ENCODE measurements at regions not wholly inside any gene's neighbourhood (a gene's known extent, or its start where the extent isn't known, plus 50 kb on each side); places are given as distances from the start of the nearest gene placed in this dataset.

DNA sequence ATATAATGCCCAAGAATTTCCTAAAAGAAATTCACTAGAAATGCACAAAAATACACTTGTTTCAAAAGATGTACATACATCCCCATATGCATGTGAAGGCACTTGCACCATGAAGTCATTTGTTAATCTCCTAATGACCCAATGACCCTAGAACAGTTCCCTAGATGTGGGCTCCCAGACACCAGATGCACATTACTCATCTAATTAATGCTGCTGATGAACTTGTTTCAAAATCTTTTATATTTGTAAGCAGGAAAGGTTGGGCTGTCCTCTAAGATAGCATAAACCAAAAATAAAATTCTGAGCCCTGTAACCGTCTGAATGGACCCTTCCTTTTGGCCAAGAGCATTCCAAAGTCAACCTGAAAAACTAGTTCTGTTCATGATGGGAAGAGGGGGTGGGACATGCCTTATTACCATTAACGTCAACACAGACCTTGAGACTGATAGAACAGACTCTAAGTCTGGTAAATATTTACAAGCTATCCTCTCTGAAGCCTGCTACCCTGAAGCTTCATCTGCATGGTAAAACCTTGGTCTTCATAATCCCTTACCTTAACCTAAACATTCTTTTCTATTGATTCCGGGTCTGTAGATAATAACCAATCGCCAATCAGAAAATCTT is 91.0 kb upstream of the DAPK1 start:
- 0 out of 2 replicates have a peak, but pooled peaks have one; percentile 27 for TF ChIP-seq POLR2AphosphoS5 (IDR thresholded peaks at IDR 0.05; ENCODE audit: low read depth)
- TF ChIP-seq CTCF (conservative IDR thresholded peaks at IDR 0.05; ENCODE audit: low read depth in 2 of 2) = no peak
- TF ChIP-seq JUNB (IDR thresholded peaks at IDR 0.05; ENCODE audit: unreplicated experiment) = no peak
- no peak for TF ChIP-seq CREB1 (CRISPR knock-in tag; IDR thresholded peaks at IDR 0.05; ENCODE audit: low read depth)
- TF ChIP-seq ZNF331 (CRISPR knock-in tag; IDR thresholded peaks at IDR 0.05; ENCODE audit: low read depth) = no peak
